OCI-LY1 (cell line): ENCODE measurements at regions not wholly inside any gene's neighbourhood (a gene's known extent, or its start where the extent isn't known, plus 50 kb on each side); places are given as distances from the start of the nearest gene placed in this dataset.

Source experiments
- H2AFZ ChIP-seq: fragments of 200-600 bp; sonication (generic), shearing (Covaris generic); 2 replicates; pipeline ENCODE4 v1.6.0; 2014; ENCODE audit warnings: antibody characterized with exemption, mild to moderate bottlenecking, low read length
- H3F3A ChIP-seq: fragments of 200-600 bp; sonication (generic), shearing (Covaris generic); 2 replicates; pipeline ENCODE4 v1.6.0; 2014; ENCODE audit warnings: mild to moderate bottlenecking, antibody characterized with exemption, low read length, moderate library complexity; ENCODE audit not compliant: insufficient read depth
- H3K27ac ChIP-seq: fragments of 200-600 bp; sonication (generic); 2 replicates; pipeline ENCODE4 v1.5.1; 2014; ENCODE audit warnings: low read length, mixed run types, mild to moderate bottlenecking, low read depth; ENCODE audit not compliant: poor library complexity, severe bottlenecking
- H3K27me3 ChIP-seq: fragments of 200-600 bp; sonication (generic); 2 replicates; pipeline ENCODE4 v1.6.0; 2014; ENCODE audit warnings: antibody characterized with exemption, mild to moderate bottlenecking, low read length, moderate library complexity; ENCODE audit not compliant: insufficient read depth
- H3K36me3 ChIP-seq: fragments of 200-600 bp; sonication (generic); 2 replicates; pipeline ENCODE4 v1.6.1; 2014; ENCODE audit warnings: mild to moderate bottlenecking, antibody characterized with exemption, low read length, moderate library complexity, mixed read lengths; ENCODE audit not compliant: insufficient read depth
- H3K4me1 ChIP-seq: fragments of 200-600 bp; sonication (generic); 2 replicates; pipeline ENCODE4 v1.5.1; 2014; ENCODE audit warnings: mild to moderate bottlenecking, low read length, moderate library complexity; ENCODE audit not compliant: insufficient read depth, severe bottlenecking
- H3K4me2 ChIP-seq: fragments of 200-600 bp; sonication (generic), shearing (Covaris generic); 2 replicates; pipeline ENCODE4 v1.6.1; 2014; ENCODE audit warnings: low read length
- H3K4me3 ChIP-seq: fragments of 200-600 bp; sonication (generic); 2 replicates; pipeline ENCODE4 v1.5.1; 2014; ENCODE audit warnings: low read length, low read depth, mild to moderate bottlenecking, mixed read lengths; ENCODE audit not compliant: poor library complexity, severe bottlenecking
- H3K79me2 ChIP-seq: fragments of 200-600 bp; shearing (Covaris generic); 2 replicates; pipeline ENCODE4 v1.6.1; 2016; ENCODE audit warnings: mixed run types, low read length, mixed read lengths; ENCODE audit not compliant: insufficient read depth
- H3K9ac ChIP-seq: fragments of 200-600 bp; sonication (generic), shearing (Covaris generic); 2 replicates; pipeline ENCODE4 v1.6.1; 2014; ENCODE audit warnings: mild to moderate bottlenecking, low read length, mixed read lengths
- H3K9me2 ChIP-seq: fragments of 200-600 bp; sonication (generic), shearing (Covaris generic); 2 replicates; pipeline ENCODE4 v1.6.1; 2014; ENCODE audit warnings: low read depth, mild to moderate bottlenecking, low read length, mixed read lengths
- H3K9me3 ChIP-seq: fragments of 200-600 bp; shearing (Covaris generic); 2 replicates; pipeline ENCODE4 v1.6.1; 2014; ENCODE audit warnings: low read length, mixed read lengths
- H4K20me1 ChIP-seq: fragments of 200-600 bp; sonication (generic), shearing (Covaris generic); 2 replicates; pipeline ENCODE4 v1.6.0; 2016; ENCODE audit warnings: mild to moderate bottlenecking, low read length; ENCODE audit not compliant: insufficient read depth
- CTCF ChIP-seq: fragments of 200-600 bp; sonication (generic), shearing (Covaris generic); IDR thresholded peaks from 2 replicates; pipeline ENCODE4 v1.5.1; 2017; ENCODE audit warnings: mild to moderate bottlenecking, antibody characterized with exemption, low read length, moderate library complexity, mixed read lengths
- EZH2 ChIP-seq: fragments of 200-600 bp; sonication (generic), shearing (Covaris generic); IDR thresholded peaks from 2 replicates; pipeline ENCODE4 v1.8.0; 2017; ENCODE audit warnings: borderline replicate concordance, mixed run types, mild to moderate bottlenecking, antibody characterized with exemption, low read length, moderate library complexity, mixed read lengths

- H3K9me2 ChIP-seq, result no peaks in the 10 kb centered on the region
- H3K4me2 ChIP-seq, result no peak overlapping the region
- no peaks in the 10 kb centered on the region for H3K9me3 ChIP-seq
- no peaks in the 10 kb centered on the region for H3K36me3 ChIP-seq
- H3K9ac ChIP-seq, result no peak overlapping the region
- no peaks in the 10 kb centered on the region for H3K27me3 ChIP-seq
- no peak overlapping the region for H3K4me3 ChIP-seq
- H3F3A ChIP-seq, result no peaks in the 10 kb centered on the region
- no peaks in the 10 kb centered on the region for H3K4me1 ChIP-seq
- H4K20me1 ChIP-seq, result no peaks in the 10 kb centered on the region
- no peaks in the 10 kb centered on the region for H3K79me2 ChIP-seq
- H3K27ac ChIP-seq, result no peak overlapping the region
- TF ChIP-seq EZH2, result no peak
- no peak for TF ChIP-seq CTCF
- H2AFZ ChIP-seq, result no peak overlapping the region
Measured at GRCh38 chr2:37864217-37864616, 60.9 kb upstream of the RMDN2 start.

- H3K4me1 ChIP-seq, result no peaks in the 10 kb centered on the region
- TF ChIP-seq CTCF (no peak), EZH2 (no peak)
- no peaks in the 10 kb centered on the region for H3K79me2 ChIP-seq
- H3K9ac ChIP-seq, result no peak overlapping the region
- H3K27ac ChIP-seq, result no peak overlapping the region
- no peaks in the 10 kb centered on the region for H3K36me3 ChIP-seq
- H3F3A ChIP-seq, result no peaks in the 10 kb centered on the region
- H3K4me2 ChIP-seq, result no peak overlapping the region
- H3K27me3 ChIP-seq, result no peaks in the 10 kb centered on the region
- H3K9me3 ChIP-seq, result no peaks in the 10 kb centered on the region
- H3K4me3 ChIP-seq, result no peak overlapping the region
- no peaks in the 10 kb centered on the region for H4K20me1 ChIP-seq
- H2AFZ ChIP-seq, result no peak overlapping the region
- H3K9me2 ChIP-seq, result no peaks in the 10 kb centered on the region
Measured at GRCh38 chr2:37865640-37866039, 59.4 kb upstream of the RMDN2 start.

- no peaks in the 10 kb centered on the region for H3F3A ChIP-seq
- H3K9ac ChIP-seq, result no peak overlapping the region
- no peaks in the 10 kb centered on the region for H3K4me1 ChIP-seq
- no peak overlapping the region for H2AFZ ChIP-seq
- H3K4me2 ChIP-seq, result no peak overlapping the region
- H3K27me3 ChIP-seq, result no peaks in the 10 kb centered on the region
- TF ChIP-seq CTCF (no peak), EZH2 (no peak)
- no peaks in the 10 kb centered on the region for H3K9me2 ChIP-seq
- no peaks in the 10 kb centered on the region for H3K36me3 ChIP-seq
- no peaks in the 10 kb centered on the region for H3K79me2 ChIP-seq
- no peaks in the 10 kb centered on the region for H3K9me3 ChIP-seq
- no peak overlapping the region for H3K27ac ChIP-seq
- no peak overlapping the region for H3K4me3 ChIP-seq
- H4K20me1 ChIP-seq, result no peaks in the 10 kb centered on the region
Measured at GRCh38 chr2:37866171-37866934, 58.7 kb upstream of the RMDN2 start.
